GM19328 (cell line): ENCODE measurements at regions not wholly inside any gene's neighbourhood (a gene's known extent, or its start where the extent isn't known, plus 50 kb on each side); places are given as distances from the start of the nearest gene placed in this dataset.
"Not testable (repeated sequence)": the region's sequence is repeated elsewhere in the genome, so short reads cannot be mapped to it uniquely, and the experiment has no call there.

Experiments
- ATAC-seq: cut with Tn5 transposase; IDR thresholded peaks from one replicate; pipeline ENCODE4 v1.9.1; 2021; ENCODE audit warnings: mild to moderate bottlenecking, moderate library complexity; ENCODE audit not compliant: unreplicated experiment

DNA sequence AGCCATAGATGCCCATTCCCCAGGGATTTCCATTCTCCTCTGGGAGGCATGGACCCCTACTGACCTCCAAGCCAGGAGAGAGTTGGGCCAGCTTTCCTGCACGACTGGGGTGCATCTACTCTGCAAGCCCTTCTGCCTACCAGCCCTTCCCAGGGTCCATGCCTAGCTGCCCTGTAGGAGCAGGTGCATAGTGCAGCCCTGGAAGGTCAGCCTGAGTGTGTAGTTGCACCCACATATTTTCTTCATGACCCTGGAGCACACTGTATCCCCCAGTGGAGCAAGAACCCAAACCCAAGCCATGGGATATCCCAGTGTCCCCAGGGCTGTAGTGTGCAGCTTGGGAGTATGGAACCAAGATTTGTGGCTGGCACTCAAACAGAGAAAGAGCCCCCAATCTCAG lies 155.6 kb upstream of the GOLGA6L22 start:
- ATAC-seq, result not testable (repeated sequence)
